ENCODE measurements at regions not wholly inside any gene's neighbourhood (a gene's known extent, or its start where the extent isn't known, plus 50 kb on each side); places are given as distances from the start of the nearest gene placed in this dataset.

DNA sequence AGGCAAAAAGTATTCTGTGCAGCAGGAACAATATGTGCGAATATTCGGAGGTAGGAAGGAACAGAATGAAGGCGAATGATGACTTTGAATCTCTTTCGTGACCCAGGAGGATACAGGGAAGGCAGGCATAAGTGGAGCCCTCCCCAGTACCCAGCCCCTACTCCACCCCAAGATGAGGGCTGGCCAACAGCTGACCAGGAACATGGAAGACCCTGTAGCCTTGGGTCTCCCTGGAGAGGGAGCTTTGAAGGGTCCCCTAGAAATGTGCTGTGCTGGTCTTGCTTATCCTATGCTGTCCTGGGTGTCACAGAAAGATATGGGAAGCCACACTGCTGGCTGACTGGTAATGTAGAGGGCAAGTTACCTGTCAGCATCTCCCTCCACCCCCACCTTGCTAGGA lies 113.7 kb upstream of the NCAM1 start:
- Histone ChIP-seq H3K36me3 (ENCODE audit: control insufficient read depth in 1 of 2, insufficient read depth in 2 of 2, low read length in 2 of 2) (no peaks in the 10 kb centered on the region), H3K27me3 (ENCODE audit: low read depth, low read length) (no peaks in the 10 kb centered on the region), H3K4me3 (ENCODE audit: low read depth in 1 of 2, low read length in 2 of 2) (no peak overlapping the region), H3K27ac (ENCODE audit: low read length) (no peak overlapping the region), H3K9me3 (ENCODE audit: control insufficient read depth in 1 of 2, low read length in 2 of 2) (no peaks in the 10 kb centered on the region), H3K4me1 (ENCODE audit: control insufficient read depth in 1 of 2, insufficient read depth in 2 of 2, low read length in 2 of 2) (no peaks in the 10 kb centered on the region)

GRCh38 chr11:112852143-112852866 lies 108.9 kb upstream of the NCAM1 start:
- no peaks in the 10 kb centered on the region for H3K36me3 ChIP-seq (ENCODE audit: control insufficient read depth in 1 of 2, insufficient read depth in 2 of 2, low read length in 2 of 2)
- no peaks in the 10 kb centered on the region for H3K9me3 ChIP-seq (ENCODE audit: control insufficient read depth in 1 of 2, low read length in 2 of 2)
- H3K4me1 ChIP-seq (ENCODE audit: control insufficient read depth in 1 of 2, insufficient read depth in 2 of 2, low read length in 2 of 2), result no peaks in the 10 kb centered on the region
- no peak overlapping the region for H3K4me3 ChIP-seq (ENCODE audit: low read depth in 1 of 2, low read length in 2 of 2)
- H3K27ac ChIP-seq (ENCODE audit: low read length), result no peak overlapping the region
- H3K27me3 ChIP-seq (ENCODE audit: low read depth, low read length), result no peaks in the 10 kb centered on the region

DNA sequence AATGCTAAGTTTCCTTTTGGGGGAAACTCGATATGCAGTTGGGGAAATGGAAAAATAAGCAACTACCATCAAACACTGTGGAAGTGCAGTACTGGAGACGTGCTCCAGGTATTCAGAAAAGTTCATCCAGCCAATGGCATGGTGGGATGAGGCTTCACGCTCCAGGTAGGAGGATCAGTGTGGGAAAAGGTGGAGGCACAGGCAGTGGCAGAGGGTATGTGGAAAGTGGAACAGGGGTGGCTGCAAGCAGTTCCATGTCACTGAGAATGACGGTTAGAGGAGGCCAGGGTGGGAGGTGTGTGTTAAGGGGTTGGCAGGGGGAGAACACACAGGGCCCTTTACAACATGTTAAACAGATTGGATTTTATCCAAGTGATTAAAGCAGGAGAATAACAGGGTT lies 105.1 kb upstream of the NCAM1 start:
- no peak overlapping the region for H3K27ac ChIP-seq (ENCODE audit: low read length)
- no peaks in the 10 kb centered on the region for H3K4me1 ChIP-seq (ENCODE audit: control insufficient read depth in 1 of 2, insufficient read depth in 2 of 2, low read length in 2 of 2)
- H3K9me3 ChIP-seq (ENCODE audit: control insufficient read depth in 1 of 2, low read length in 2 of 2), result peaks cover 0 to 3% of the 10 kb centered on the region in 2 donors
- no peak overlapping the region for H3K4me3 ChIP-seq (ENCODE audit: low read depth in 1 of 2, low read length in 2 of 2)
- H3K27me3 ChIP-seq (ENCODE audit: low read depth, low read length), result no peaks in the 10 kb centered on the region
- no peaks in the 10 kb centered on the region for H3K36me3 ChIP-seq (ENCODE audit: control insufficient read depth in 1 of 2, insufficient read depth in 2 of 2, low read length in 2 of 2)

DNA sequence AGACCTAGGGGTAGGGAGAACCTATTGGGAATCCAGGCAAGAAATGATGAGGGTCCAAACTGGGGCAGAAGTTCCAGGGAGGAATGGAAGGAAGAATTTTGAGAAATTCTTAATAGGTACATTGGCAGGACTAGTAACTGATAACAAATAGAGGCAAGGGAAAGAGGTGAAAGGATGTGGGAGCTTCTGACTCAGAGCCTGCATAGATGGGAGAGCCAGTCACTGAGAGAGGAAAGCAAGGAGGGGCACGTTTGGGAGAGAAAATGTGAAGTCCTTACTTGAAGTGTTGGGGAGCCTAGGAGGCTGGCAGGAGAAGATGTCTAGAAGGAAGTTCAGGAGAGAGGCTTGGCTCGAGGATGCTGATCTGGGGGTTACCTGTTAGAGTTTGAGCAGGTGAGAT lies 104.6 kb upstream of the NCAM1 start:
- peaks cover 0 to 4% of the 10 kb centered on the region in 2 donors for H3K9me3 ChIP-seq (ENCODE audit: control insufficient read depth in 1 of 2, low read length in 2 of 2)
- no peak overlapping the region for H3K27ac ChIP-seq (ENCODE audit: low read length)
- no peaks in the 10 kb centered on the region for H3K36me3 ChIP-seq (ENCODE audit: control insufficient read depth in 1 of 2, insufficient read depth in 2 of 2, low read length in 2 of 2)
- H3K27me3 ChIP-seq (ENCODE audit: low read depth, low read length), result no peaks in the 10 kb centered on the region
- no peaks in the 10 kb centered on the region for H3K4me1 ChIP-seq (ENCODE audit: control insufficient read depth in 1 of 2, insufficient read depth in 2 of 2, low read length in 2 of 2)
- no peak overlapping the region for H3K4me3 ChIP-seq (ENCODE audit: low read depth in 1 of 2, low read length in 2 of 2)

DNA sequence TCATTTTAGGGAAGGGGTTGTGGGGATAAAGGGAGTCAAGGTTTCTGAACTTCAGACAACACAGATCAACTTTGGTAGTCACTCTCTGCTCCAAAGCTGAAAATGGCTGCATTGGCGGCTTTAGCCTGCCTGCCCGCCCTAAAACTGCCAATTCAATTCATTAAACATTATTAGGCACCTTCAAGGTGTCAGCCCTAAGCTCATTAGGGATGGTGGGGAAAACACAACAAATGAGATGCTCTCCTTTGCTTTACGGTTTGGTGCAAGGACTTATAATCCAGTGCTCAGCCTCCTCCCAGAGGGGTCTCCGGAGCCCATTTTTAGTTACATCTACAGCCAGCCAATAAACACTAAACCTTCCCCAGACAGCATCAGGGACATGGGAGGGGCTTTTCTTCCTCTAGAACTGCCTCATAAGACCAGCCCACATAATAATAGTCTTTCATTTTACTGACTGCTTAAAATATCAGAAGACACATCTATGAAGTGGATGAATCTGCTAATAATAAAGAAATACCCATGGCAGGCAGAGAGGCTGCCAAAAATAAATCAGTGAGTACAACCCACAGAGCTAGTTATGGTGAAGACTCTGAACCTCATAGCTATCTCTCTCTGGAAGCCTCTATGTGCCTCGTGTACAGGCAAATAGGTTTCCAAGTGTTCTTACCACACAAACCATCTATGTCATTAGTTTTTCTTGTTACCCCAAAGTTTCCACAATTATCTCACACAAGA lies 102.8 kb upstream of the NCAM1 start:
- Histone ChIP-seq H3K9me3 (ENCODE audit: control insufficient read depth in 1 of 2, low read length in 2 of 2) (peaks cover 0 to 8% of the 10 kb centered on the region in 2 donors), H3K36me3 (ENCODE audit: control insufficient read depth in 1 of 2, insufficient read depth in 2 of 2, low read length in 2 of 2) (no peaks in the 10 kb centered on the region), H3K4me3 (ENCODE audit: low read depth in 1 of 2, low read length in 2 of 2) (no peak overlapping the region), H3K27ac (ENCODE audit: low read length) (no peak overlapping the region), H3K4me1 (ENCODE audit: control insufficient read depth in 1 of 2, insufficient read depth in 2 of 2, low read length in 2 of 2) (no peaks in the 10 kb centered on the region), H3K27me3 (ENCODE audit: low read depth, low read length) (no peaks in the 10 kb centered on the region)

GRCh38 chr11:112859787-112860186 lies 101.4 kb upstream of the NCAM1 start:
- H3K4me1 ChIP-seq (ENCODE audit: control insufficient read depth in 1 of 2, insufficient read depth in 2 of 2, low read length in 2 of 2), result no peaks in the 10 kb centered on the region
- H3K36me3 ChIP-seq (ENCODE audit: control insufficient read depth in 1 of 2, insufficient read depth in 2 of 2, low read length in 2 of 2), result no peaks in the 10 kb centered on the region
- H3K27ac ChIP-seq (ENCODE audit: low read length), result no peak overlapping the region
- H3K4me3 ChIP-seq (ENCODE audit: low read depth in 1 of 2, low read length in 2 of 2), result no peak overlapping the region
- H3K27me3 ChIP-seq (ENCODE audit: low read depth, low read length), result no peaks in the 10 kb centered on the region
- H3K9me3 ChIP-seq (ENCODE audit: control insufficient read depth in 1 of 2, low read length in 2 of 2), result peaks cover 0 to 8% of the 10 kb centered on the region in 2 donors

- Histone ChIP-seq H3K4me1 (ENCODE audit: control insufficient read depth in 1 of 2, insufficient read depth in 2 of 2, low read length in 2 of 2) (no peaks in the 10 kb centered on the region), H3K27me3 (ENCODE audit: low read depth, low read length) (no peaks in the 10 kb centered on the region), H3K27ac (ENCODE audit: low read length) (no peak overlapping the region), H3K4me3 (ENCODE audit: low read depth in 1 of 2, low read length in 2 of 2) (no peak overlapping the region), H3K9me3 (ENCODE audit: control insufficient read depth in 1 of 2, low read length in 2 of 2) (peaks cover 0 to 8% of the 10 kb centered on the region in 2 donors), H3K36me3 (ENCODE audit: control insufficient read depth in 1 of 2, insufficient read depth in 2 of 2, low read length in 2 of 2) (no peaks in the 10 kb centered on the region)
Measured at GRCh38 chr11:112861356-112861755, 99.9 kb upstream of the NCAM1 start.

DNA sequence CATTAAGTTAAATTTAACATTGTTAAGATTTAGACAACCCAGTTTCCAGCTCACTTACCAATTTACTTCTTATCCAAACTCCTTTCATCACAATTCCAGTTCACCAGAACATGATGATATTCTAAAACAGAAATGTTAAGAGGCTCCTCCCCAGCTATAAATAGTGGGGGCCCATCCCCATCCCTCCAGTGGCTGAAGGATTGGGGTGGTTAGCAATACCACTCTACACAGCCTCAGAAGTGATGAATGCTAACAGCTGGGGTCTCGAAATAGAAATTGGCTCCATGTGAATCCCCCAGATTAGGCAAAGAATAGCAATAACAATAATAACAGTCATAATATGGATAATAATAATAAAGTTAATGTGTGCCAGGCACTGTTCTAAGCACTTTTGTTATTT lies 97.9 kb upstream of the NCAM1 start:
- Histone ChIP-seq H3K4me3 (ENCODE audit: low read depth in 1 of 2, low read length in 2 of 2) (no peak overlapping the region), H3K4me1 (ENCODE audit: control insufficient read depth in 1 of 2, insufficient read depth in 2 of 2, low read length in 2 of 2) (no peaks in the 10 kb centered on the region), H3K36me3 (ENCODE audit: control insufficient read depth in 1 of 2, insufficient read depth in 2 of 2, low read length in 2 of 2) (no peaks in the 10 kb centered on the region), H3K27me3 (ENCODE audit: low read depth, low read length) (no peaks in the 10 kb centered on the region), H3K27ac (ENCODE audit: low read length) (no peak overlapping the region), H3K9me3 (ENCODE audit: control insufficient read depth in 1 of 2, low read length in 2 of 2) (peaks cover 0 to 8% of the 10 kb centered on the region in 2 donors)

DNA sequence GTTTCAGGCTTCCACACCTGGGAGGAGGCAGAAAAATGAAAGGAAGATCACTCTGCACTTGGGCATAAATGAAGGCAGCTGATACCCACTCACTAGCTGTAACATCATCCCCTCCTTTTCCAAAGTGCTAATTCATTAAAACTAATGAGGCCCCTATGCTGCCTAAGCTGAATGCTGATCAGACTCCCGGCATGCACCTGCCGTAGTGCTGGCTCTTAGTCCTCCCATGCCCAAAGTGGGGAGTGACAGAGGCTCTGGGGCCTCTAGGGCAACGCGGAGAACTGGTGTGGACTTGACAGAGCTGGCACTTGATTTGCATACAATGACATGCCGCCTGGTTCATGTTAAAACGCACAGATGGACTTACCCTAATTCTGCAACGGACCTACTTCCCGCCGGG lies 96.5 kb upstream of the NCAM1 start:
- Histone ChIP-seq H3K9me3 (ENCODE audit: control insufficient read depth in 1 of 2, low read length in 2 of 2) (peaks cover 0 to 8% of the 10 kb centered on the region in 2 donors), H3K27me3 (ENCODE audit: low read depth, low read length) (no peaks in the 10 kb centered on the region), H3K27ac (ENCODE audit: low read length) (no peak overlapping the region), H3K4me1 (ENCODE audit: control insufficient read depth in 1 of 2, insufficient read depth in 2 of 2, low read length in 2 of 2) (no peaks in the 10 kb centered on the region), H3K36me3 (ENCODE audit: control insufficient read depth in 1 of 2, insufficient read depth in 2 of 2, low read length in 2 of 2) (no peaks in the 10 kb centered on the region), H3K4me3 (ENCODE audit: low read depth in 1 of 2, low read length in 2 of 2) (no peak overlapping the region)

DNA sequence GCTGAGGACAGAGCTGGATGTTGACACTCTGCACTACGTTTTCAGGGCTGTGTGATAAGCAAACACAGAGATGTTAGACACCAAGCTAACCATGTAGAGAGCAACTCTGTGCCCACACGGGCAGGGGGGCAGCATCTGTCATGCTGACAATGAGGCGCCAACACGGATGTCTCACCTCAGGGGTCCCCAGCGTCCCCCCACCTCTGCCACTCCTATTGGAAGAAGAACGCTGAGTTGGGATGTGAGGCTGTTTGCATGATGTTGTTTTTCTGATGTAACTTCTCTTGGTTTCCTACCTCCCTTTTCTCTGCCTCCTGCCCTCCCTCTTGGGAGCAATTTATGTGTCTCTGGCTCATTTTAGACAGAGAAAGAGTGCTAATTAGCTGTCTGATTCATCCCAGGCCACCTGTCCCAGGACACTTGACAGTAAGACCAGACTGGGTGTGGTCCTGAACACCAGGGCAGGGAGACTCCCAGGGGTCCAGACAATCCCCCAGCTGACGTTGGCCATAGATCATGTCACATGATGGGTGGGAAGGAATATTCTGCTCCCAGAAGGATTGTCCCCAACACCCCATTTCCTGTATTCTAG lies 89.2 kb upstream of the NCAM1 start:
- H3K36me3 ChIP-seq (ENCODE audit: control insufficient read depth in 1 of 2, insufficient read depth in 2 of 2, low read length in 2 of 2), result no peaks in the 10 kb centered on the region
- no peaks in the 10 kb centered on the region for H3K27me3 ChIP-seq (ENCODE audit: low read depth, low read length)
- H3K4me3 ChIP-seq (ENCODE audit: low read depth in 1 of 2, low read length in 2 of 2), result no peak overlapping the region
- no peaks in the 10 kb centered on the region for H3K9me3 ChIP-seq (ENCODE audit: control insufficient read depth in 1 of 2, low read length in 2 of 2)
- no peak overlapping the region for H3K27ac ChIP-seq (ENCODE audit: low read length)
- H3K4me1 ChIP-seq (ENCODE audit: control insufficient read depth in 1 of 2, insufficient read depth in 2 of 2, low read length in 2 of 2), result no peaks in the 10 kb centered on the region

GRCh38 chr11:112874980-112875379 lies 86.2 kb upstream of the NCAM1 start:
- Histone ChIP-seq H3K4me3 (ENCODE audit: low read depth in 1 of 2, low read length in 2 of 2) (no peak overlapping the region), H3K9me3 (ENCODE audit: control insufficient read depth in 1 of 2, low read length in 2 of 2) (no peaks in the 10 kb centered on the region), H3K27ac (ENCODE audit: low read length) (no peak overlapping the region), H3K36me3 (ENCODE audit: control insufficient read depth in 1 of 2, insufficient read depth in 2 of 2, low read length in 2 of 2) (no peaks in the 10 kb centered on the region), H3K4me1 (ENCODE audit: control insufficient read depth in 1 of 2, insufficient read depth in 2 of 2, low read length in 2 of 2) (no peaks in the 10 kb centered on the region), H3K27me3 (ENCODE audit: low read depth, low read length) (no peaks in the 10 kb centered on the region)

Data from muscle layer of duodenum (tissue), 2 donors.